ENCODE measurements at regions not wholly inside any gene's neighbourhood (a gene's known extent, or its start where the extent isn't known, plus 50 kb on each side); places are given as distances from the start of the nearest gene placed in this dataset.

GRCh38 chr6:100271202-100271601, 193.5 kb downstream of the SIM1 start:
- intact Hi-C loops (cut with DNase I), result no loop called here
- TF ChIP-seq, protein P1, sequence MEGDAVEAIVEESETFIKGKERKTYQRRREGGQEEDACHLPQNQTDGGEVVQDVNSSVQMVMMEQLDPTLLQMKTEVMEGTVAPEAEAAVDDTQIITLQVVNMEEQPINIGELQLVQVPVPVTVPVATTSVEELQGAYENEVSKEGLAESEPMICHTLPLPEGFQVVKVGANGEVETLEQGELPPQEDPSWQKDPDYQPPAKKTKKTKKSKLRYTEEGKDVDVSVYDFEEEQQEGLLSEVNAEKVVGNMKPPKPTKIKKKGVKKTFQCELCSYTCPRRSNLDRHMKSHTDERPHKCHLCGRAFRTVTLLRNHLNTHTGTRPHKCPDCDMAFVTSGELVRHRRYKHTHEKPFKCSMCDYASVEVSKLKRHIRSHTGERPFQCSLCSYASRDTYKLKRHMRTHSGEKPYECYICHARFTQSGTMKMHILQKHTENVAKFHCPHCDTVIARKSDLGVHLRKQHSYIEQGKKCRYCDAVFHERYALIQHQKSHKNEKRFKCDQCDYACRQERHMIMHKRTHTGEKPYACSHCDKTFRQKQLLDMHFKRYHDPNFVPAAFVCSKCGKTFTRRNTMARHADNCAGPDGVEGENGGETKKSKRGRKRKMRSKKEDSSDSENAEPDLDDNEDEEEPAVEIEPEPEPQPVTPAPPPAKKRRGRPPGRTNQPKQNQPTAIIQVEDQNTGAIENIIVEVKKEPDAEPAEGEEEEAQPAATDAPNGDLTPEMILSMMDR (IDR thresholded peaks at IDR 0.05), result no peak
- H3K27ac ChIP-seq, result no peak overlapping the region
- no peaks in the 10 kb centered on the region for H3K27me3 ChIP-seq
- ATAC-seq (no peak), DNase-seq (no peak), FAIRE-seq (no peak)
- no peak overlapping the region for H3K4me3 ChIP-seq
- no peaks in the 10 kb centered on the region for H3K36me3 ChIP-seq
- no peaks in the 10 kb centered on the region for H3K4me1 ChIP-seq
- WGBS, 2 donors, result 73 to 90% methylated on average over 5 of the region's 5 CpGs
- no peaks in the 10 kb centered on the region for H3K9me3 ChIP-seq

- 35 to 52% methylated on average over 2 of the region's 2 CpGs for WGBS, 2 donors
- DNase-seq, result no peak
- TF ChIP-seq, protein P1 (IDR thresholded peaks at IDR 0.05), result no peak
- Histone ChIP-seq H3K27me3 (no peaks in the 10 kb centered on the region), H3K9me3 (no peaks in the 10 kb centered on the region), H3K27ac (no peak overlapping the region), H3K36me3 (no peaks in the 10 kb centered on the region), H3K4me3 (no peak overlapping the region), H3K4me1 (no peaks in the 10 kb centered on the region)
- no peak for ATAC-seq
- FAIRE-seq, result no peak
- intact Hi-C loops (cut with DNase I), result no loop called here
Measured at GRCh38 chr6:100269189-100269588, 195.5 kb downstream of the SIM1 start.

DNA sequence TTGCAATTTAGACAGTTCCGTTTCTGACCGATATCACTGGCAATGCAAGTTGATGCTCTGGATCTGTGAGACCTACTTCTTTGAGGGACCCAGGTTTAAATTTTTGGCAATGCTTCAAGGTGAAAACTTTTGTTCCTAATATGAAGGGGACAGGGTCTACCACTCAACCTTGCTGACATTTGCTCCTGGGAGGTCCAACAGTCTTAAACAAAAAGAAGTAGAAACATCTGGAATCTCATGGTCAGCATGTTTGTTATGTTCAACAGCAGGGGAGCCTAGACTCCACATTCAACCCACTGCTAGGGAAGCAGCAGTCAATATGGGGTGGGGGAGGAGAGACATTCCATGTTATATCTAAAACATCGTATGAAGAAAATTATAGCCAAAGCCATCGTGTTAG, 196.4 kb downstream of the SIM1 start:
- Histone ChIP-seq H3K4me1 (no peaks in the 10 kb centered on the region), H3K27ac (no peak overlapping the region), H3K36me3 (no peaks in the 10 kb centered on the region), H3K4me3 (no peak overlapping the region), H3K9me3 (no peaks in the 10 kb centered on the region), H3K27me3 (no peaks in the 10 kb centered on the region)
- intact Hi-C loops (cut with DNase I), result no loop called here
- WGBS, 2 donors, result 86 to 90% methylated on average over 4 of the region's 4 CpGs
- DNase-seq, result no peak
- no peak for FAIRE-seq
- TF ChIP-seq, protein P1 (IDR thresholded peaks at IDR 0.05), result no peak
- ATAC-seq, result no peak

DNA sequence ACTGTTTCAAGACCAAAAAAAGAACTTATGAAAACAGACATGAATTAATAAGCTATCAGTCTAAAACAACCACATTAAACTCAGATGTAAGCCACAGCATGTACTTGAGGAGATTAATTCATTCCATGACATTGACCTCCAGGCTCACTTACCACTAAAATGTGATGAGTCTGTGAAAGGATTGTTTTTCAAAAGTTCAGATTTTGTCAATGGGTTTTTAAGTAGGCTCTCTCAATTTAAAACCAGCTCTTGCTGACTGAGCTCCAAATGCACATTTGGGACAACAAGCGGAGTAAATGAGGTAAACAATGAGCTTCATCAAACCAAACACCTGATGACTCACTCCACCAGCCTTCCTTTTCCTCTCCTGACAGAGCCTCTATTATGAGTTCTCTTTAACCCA, 197.0 kb downstream of the SIM1 start:
- H3K27me3 ChIP-seq, result no peaks in the 10 kb centered on the region
- TF ChIP-seq, protein P1 (IDR thresholded peaks at IDR 0.05), result no peak
- intact Hi-C loops (cut with DNase I), result no loop called here
- H3K9me3 ChIP-seq, result no peaks in the 10 kb centered on the region
- no peak overlapping the region for H3K4me3 ChIP-seq
- ATAC-seq (peak in 1 of 4 donors; percentile 40), DNase-seq (no peak), FAIRE-seq (no peak)
- H3K4me1 ChIP-seq, result no peaks in the 10 kb centered on the region
- no peak overlapping the region for H3K27ac ChIP-seq
- WGBS, 2 donors, result 72 to 78% methylated on average over 1 of the region's 1 CpG
- no peaks in the 10 kb centered on the region for H3K36me3 ChIP-seq

DNA sequence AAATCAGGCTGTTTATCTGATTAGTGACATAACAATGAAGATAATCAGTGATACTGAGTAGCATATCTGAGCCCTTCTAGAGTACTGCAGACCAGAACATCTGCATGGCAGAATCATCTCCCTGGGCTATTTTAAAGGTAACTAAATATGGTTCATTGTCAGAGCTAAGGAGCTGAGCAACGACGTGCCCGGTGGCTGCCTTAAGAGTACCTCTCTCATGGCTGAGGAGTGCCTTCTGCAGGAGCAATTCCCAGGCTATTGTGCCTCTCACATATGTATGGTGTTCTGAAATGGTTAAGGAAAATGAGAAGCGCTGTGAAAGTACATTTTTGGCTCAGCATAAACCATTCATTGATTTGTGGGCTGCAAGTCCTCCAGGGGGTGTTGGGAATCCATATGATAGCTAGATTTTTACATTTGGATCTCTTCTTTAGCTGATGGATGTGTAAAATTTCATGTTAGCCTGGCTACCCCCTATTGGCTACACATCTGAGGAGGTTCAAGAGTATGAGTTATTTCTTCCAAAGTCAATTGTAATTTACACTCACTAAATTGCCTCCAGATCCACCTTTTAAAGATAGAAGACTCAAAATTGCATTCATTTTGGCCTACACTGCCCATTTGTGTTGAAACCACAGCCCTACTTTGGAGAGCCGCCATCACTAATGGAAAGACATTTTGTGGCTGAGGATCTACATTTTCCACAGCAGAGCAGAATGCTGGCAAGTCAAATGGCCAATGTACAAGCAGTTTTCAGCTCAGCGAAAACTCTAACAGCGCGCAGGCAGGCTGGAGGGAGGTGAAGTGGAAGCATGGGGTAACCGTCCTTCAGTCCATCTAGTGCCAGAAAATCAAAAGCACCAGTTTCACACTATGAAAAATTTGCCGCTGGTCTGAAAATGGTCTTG, 198.0 kb downstream of the SIM1 start:
- Histone ChIP-seq H3K9me3 (no peaks in the 10 kb centered on the region), H3K4me3 (no peak overlapping the region), H3K27ac (no peak overlapping the region), H3K36me3 (no peaks in the 10 kb centered on the region), H3K27me3 (no peaks in the 10 kb centered on the region), H3K4me1 (no peaks in the 10 kb centered on the region)
- FAIRE-seq (no peak), DNase-seq (no peak), ATAC-seq (no peak)
- TF ChIP-seq, protein P1 (IDR thresholded peaks at IDR 0.05), result no peak
- 76 to 85% methylated on average over 10 of the region's 10 CpGs for WGBS, 2 donors
- intact Hi-C loops (cut with DNase I), result no loop called here
